ENCODE measurements at regions not wholly inside any gene's neighbourhood (a gene's known extent, or its start where the extent isn't known, plus 50 kb on each side); places are given as distances from the start of the nearest gene placed in this dataset.

GRCh38 chr16:73504591-73505575, 457.0 kb upstream of the ZFHX3 start:
- Histone ChIP-seq H3K27me3 (no peaks in the 10 kb centered on the region), H3K4me1 (no peaks in the 10 kb centered on the region)

GRCh38 chr16:73503093-73503492, 455.2 kb upstream of the ZFHX3 start:
- TF ChIP-seq CTCF (IDR thresholded peaks at IDR 0.05; ENCODE audit: low read depth, low read length) = no peak
- no peaks in the 10 kb centered on the region for H3K4me1 ChIP-seq
- no peaks in the 10 kb centered on the region for H3K27me3 ChIP-seq
- H3K36me3 ChIP-seq = no peaks in the 10 kb centered on the region
- no peaks in the 10 kb centered on the region for H3K9me3 ChIP-seq
- no peak for DNase-seq
- no peak overlapping the region for H3K4me3 ChIP-seq (ENCODE audit: low read depth, low read length)

More at GRCh38 chr16:73504591-73505575, 457.0 kb upstream of the ZFHX3 start:
- no peaks in the 10 kb centered on the region for H3K36me3 ChIP-seq
- no peak for TF ChIP-seq CTCF (IDR thresholded peaks at IDR 0.05; ENCODE audit: low read depth, low read length)
- H3K4me3 ChIP-seq (ENCODE audit: low read depth, low read length) = no peak overlapping the region; the same call in 1 of the 2 replicates
- no peaks in the 10 kb centered on the region for H3K9me3 ChIP-seq
- DNase-seq = no peak

DNA sequence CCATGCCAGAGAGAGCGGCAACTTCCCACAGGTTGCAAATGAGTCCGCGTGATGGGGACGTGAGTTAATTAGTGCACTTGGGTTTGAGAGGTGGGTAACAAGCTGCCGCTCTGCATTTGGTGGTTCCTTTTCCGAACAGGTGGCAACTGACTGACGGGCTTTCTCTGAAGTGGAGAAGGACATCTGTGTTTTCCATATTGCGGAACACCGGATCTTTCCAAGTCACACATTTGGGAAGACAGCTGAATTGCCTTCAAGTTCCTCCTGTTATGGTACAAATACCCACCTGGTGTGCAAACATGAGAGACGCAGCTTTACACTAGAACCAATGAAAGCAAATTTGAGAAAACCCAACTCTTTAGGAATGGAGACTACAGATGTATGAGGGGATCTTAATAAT, 451.3 kb upstream of the ZFHX3 start:
- Histone ChIP-seq H3K27me3 (no peaks in the 10 kb centered on the region), H3K4me3 (ENCODE audit: low read depth, low read length) (no peak overlapping the region), H3K36me3 (no peaks in the 10 kb centered on the region), H3K4me1 (no peaks in the 10 kb centered on the region), H3K9me3 (no peaks in the 10 kb centered on the region)
- no peak for TF ChIP-seq CTCF (IDR thresholded peaks at IDR 0.05; ENCODE audit: low read depth, low read length)
- DNase-seq = no peak

GRCh38 chr16:73485880-73486279, 438.0 kb upstream of the ZFHX3 start:
- no peak for TF ChIP-seq CTCF (IDR thresholded peaks at IDR 0.05; ENCODE audit: low read depth, low read length)
- Histone ChIP-seq H3K9me3 (no peaks in the 10 kb centered on the region), H3K36me3 (no peaks in the 10 kb centered on the region), H3K4me1 (no peaks in the 10 kb centered on the region), H3K27me3 (no peaks in the 10 kb centered on the region), H3K4me3 (ENCODE audit: low read depth, low read length) (no peak overlapping the region)
- no peak for DNase-seq

GRCh38 chr16:73483934-73484711, 436.2 kb upstream of the ZFHX3 start:
- H3K4me3 ChIP-seq (ENCODE audit: low read depth, low read length) = no peak overlapping the region

More at GRCh38 chr16:73483934-73484711, 436.2 kb upstream of the ZFHX3 start:
- no peaks in the 10 kb centered on the region for H3K36me3 ChIP-seq
- no peaks in the 10 kb centered on the region for H3K27me3 ChIP-seq
- DNase-seq = peak; percentile 60
- TF ChIP-seq CTCF (IDR thresholded peaks at IDR 0.05; ENCODE audit: low read depth, low read length) = peak; percentile 5; the same call in 1 of the 2 replicates
- no peaks in the 10 kb centered on the region for H3K9me3 ChIP-seq
- no peaks in the 10 kb centered on the region for H3K4me1 ChIP-seq
